Sigmoid colon (tissue), 4 donors: ENCODE measurements at regions not wholly inside any gene's neighbourhood (a gene's known extent, or its start where the extent isn't known, plus 50 kb on each side); places are given as distances from the start of the nearest gene placed in this dataset.

Source experiments
- EP300 ChIP-seq, 4 donors: sonication (generic); formaldehyde crosslinking; IDR thresholded peaks; one replicate each; pipeline ENCODE4 v1.6.1; 2017; ENCODE audit warnings: antibody characterized with exemption in 4 of 4
- POLR2A ChIP-seq, 2 donors: fragments of 450-650 bp; IDR thresholded peaks; one replicate each; pipeline ENCODE4 v1.6.1; 2016; ENCODE audit warnings: antibody characterized with exemption in 2 of 2, mild to moderate bottlenecking in 2 of 2, moderate library complexity in 2 of 2
- POLR2AphosphoS5 ChIP-seq, 4 donors: sonication (generic); formaldehyde crosslinking; IDR thresholded peaks; one replicate each; pipeline ENCODE4 v1.6.1; 2017; ENCODE audit warnings: antibody characterized with exemption in 4 of 4
- TF ChIP-seq, protein P1 (sequence below), 4 experiments: fragments of 450-650 bp in 3 of 4; fragments of 200-600 bp in 1 of 4; IDR thresholded peaks; one replicate each; pipeline ENCODE4 v1.5.1; 2016 to 2019; ENCODE audit warnings: antibody characterized with exemption in 4 of 4, mild to moderate bottlenecking in 3 of 4, moderate library complexity in 2 of 4

GRCh38 chr16:51755039-51755501 lies 604.0 kb upstream of the SALL1 start:
- TF ChIP-seq POLR2A (IDR thresholded peaks at IDR 0.05) (no peak), EP300 (IDR thresholded peaks at IDR 0.05) (no peak), POLR2AphosphoS5 (IDR thresholded peaks at IDR 0.05) (no peak)
- TF ChIP-seq, protein P1, sequence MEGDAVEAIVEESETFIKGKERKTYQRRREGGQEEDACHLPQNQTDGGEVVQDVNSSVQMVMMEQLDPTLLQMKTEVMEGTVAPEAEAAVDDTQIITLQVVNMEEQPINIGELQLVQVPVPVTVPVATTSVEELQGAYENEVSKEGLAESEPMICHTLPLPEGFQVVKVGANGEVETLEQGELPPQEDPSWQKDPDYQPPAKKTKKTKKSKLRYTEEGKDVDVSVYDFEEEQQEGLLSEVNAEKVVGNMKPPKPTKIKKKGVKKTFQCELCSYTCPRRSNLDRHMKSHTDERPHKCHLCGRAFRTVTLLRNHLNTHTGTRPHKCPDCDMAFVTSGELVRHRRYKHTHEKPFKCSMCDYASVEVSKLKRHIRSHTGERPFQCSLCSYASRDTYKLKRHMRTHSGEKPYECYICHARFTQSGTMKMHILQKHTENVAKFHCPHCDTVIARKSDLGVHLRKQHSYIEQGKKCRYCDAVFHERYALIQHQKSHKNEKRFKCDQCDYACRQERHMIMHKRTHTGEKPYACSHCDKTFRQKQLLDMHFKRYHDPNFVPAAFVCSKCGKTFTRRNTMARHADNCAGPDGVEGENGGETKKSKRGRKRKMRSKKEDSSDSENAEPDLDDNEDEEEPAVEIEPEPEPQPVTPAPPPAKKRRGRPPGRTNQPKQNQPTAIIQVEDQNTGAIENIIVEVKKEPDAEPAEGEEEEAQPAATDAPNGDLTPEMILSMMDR (IDR thresholded peaks at IDR 0.05) = no peak
